H1 (cell line): ENCODE measurements at regions not wholly inside any gene's neighbourhood (a gene's known extent, or its start where the extent isn't known, plus 50 kb on each side); places are given as distances from the start of the nearest gene placed in this dataset.

Source experiments
- CTCF ChIA-PET: fragments of 300-600 bp; sonication (Branson Sonifier 250); formaldehyde crosslinking; loops from one replicate; lab custom pipeline; 2021; ENCODE audit not compliant: partially characterized antibody; lab: Charles Lee
- POLR2A ChIA-PET: fragments of 300-600 bp; sonication (Branson Sonifier 250); formaldehyde crosslinking; loops from one replicate; lab custom pipeline; 2021; ENCODE audit warnings: inconsistent platforms; ENCODE audit not compliant: partially characterized antibody; lab: Charles Lee
- DNase-seq, 2 experiments: peaks; one replicate each; pipeline versions ENCODE4 v3.0.0 to v3.0.0-alpha.2; 2010 to 2022; ENCODE audit warnings: low spot score in 2 of 2, low read depth in 1 of 2, mixed read lengths in 1 of 2
- FAIRE-seq: peaks from 2 replicates; lab custom pipeline; 2011; peaks lifted over from hg19 to GRCh38; lab: Jason Lieb, UNC
- H2AFZ ChIP-seq: 2 replicates; pipeline ENCODE4 v1.8.1; 2012; ENCODE audit warnings: low read length, inconsistent platforms
- H2AK5ac ChIP-seq: 2 replicates; pipeline ENCODE4 v1.6.1; 2013; ENCODE audit warnings: low read depth, low read length
- H2BK120ac ChIP-seq: replicated peaks from 2 replicates; pipeline ENCODE3; 2013; ENCODE audit warnings: low read depth, low read length, inconsistent platforms
- H2BK12ac ChIP-seq: 2 replicates; pipeline ENCODE4 v1.6.1; 2013; ENCODE audit warnings: low read depth, low read length
- H2BK15ac ChIP-seq: 2 replicates; pipeline ENCODE4 v1.6.1; 2013; ENCODE audit warnings: low read length
- H2BK20ac ChIP-seq: 2 replicates; pipeline ENCODE4 v1.6.1; 2013; ENCODE audit warnings: low read length
- H2BK5ac ChIP-seq: 2 replicates; pipeline ENCODE4 v1.6.1; 2013; ENCODE audit warnings: low read depth, low read length
- H3K14ac ChIP-seq: 2 replicates; pipeline ENCODE4 v1.6.1; 2013; ENCODE audit warnings: inconsistent platforms; ENCODE audit not compliant: insufficient read length
- H3K18ac ChIP-seq: 2 replicates; pipeline ENCODE4 v1.6.1; 2013; ENCODE audit warnings: low read length; ENCODE audit errors: extremely low read depth
- H3K23ac ChIP-seq: 2 replicates; pipeline ENCODE4 v1.6.1; 2013; ENCODE audit warnings: inconsistent platforms; ENCODE audit not compliant: insufficient read length
- H3K23me2 ChIP-seq: 2 replicates; pipeline ENCODE4 v1.6.1; 2013; ENCODE audit warnings: low read depth, low read length
- H3K27ac ChIP-seq: 2 replicates; pipeline ENCODE4 v1.6.1; 2011; ENCODE audit warnings: low read depth, low read length, inconsistent platforms
- H3K27me3 ChIP-seq, 4 experiments: replicated peaks in 1 of 4; 1 replicate in 1 of 4; 2 replicates in 3 of 4; pipeline versions ENCODE4 v1.6.1 to v1.8.1; 2011 to 2013; ENCODE audit warnings: low read length in 3 of 4, mild to moderate bottlenecking in 3 of 4, inconsistent platforms in 2 of 4, mixed read lengths in 2 of 4, moderate library complexity in 1 of 4; ENCODE audit not compliant: control insufficient read depth in 3 of 4, insufficient read depth in 3 of 4; ENCODE audit errors: extremely low read depth in 1 of 4
- H3K36me3 ChIP-seq, 4 experiments: 2 replicates each; pipeline versions ENCODE4 v1.6.1 to v1.8.1; 2011 to 2013; ENCODE audit warnings: mild to moderate bottlenecking in 4 of 4, low read length in 3 of 4, moderate library complexity in 2 of 4, control low read depth in 1 of 4, inconsistent platforms in 1 of 4; ENCODE audit not compliant: insufficient read depth in 4 of 4, control insufficient read depth in 2 of 4
- H3K4ac ChIP-seq: replicated peaks from 2 replicates; pipeline ENCODE3; 2013; ENCODE audit warnings: low read length, low read depth, mixed read lengths, inconsistent platforms; ENCODE audit not compliant: insufficient read length
- H3K4me1 ChIP-seq, 4 experiments: replicated peaks in 1 of 4; 1 replicate in 1 of 4; 2 replicates in 3 of 4; pipeline versions ENCODE4 v1.6.1 to v1.8.1; 2011 to 2013; ENCODE audit warnings: low read length in 3 of 4, inconsistent platforms in 2 of 4, mixed read lengths in 1 of 4; ENCODE audit not compliant: insufficient read depth in 4 of 4, control insufficient read depth in 3 of 4
- H3K4me2 ChIP-seq, 2 experiments: 2 replicates each; pipeline versions ENCODE4 v1.6.1 to v1.8.1; 2011 to 2013; ENCODE audit warnings: low read depth in 2 of 2, low read length in 2 of 2, control low read depth in 1 of 2, inconsistent platforms in 1 of 2, mild to moderate bottlenecking in 1 of 2; ENCODE audit not compliant: insufficient read depth in 1 of 2
- H3K4me3 ChIP-seq, 4 experiments: fragments of 200-600, 300-600 bp in 1 of 4; sonication (generic), shearing (Covaris generic), sonication (Bioruptor Twin) in 1 of 4; 2 replicates each; pipeline versions ENCODE4 v1.5.1 to v1.8.1; 2011 to 2016; ENCODE audit warnings: low read length in 4 of 4, low read depth in 3 of 4, control low read depth in 2 of 4, inconsistent platforms in 2 of 4, mild to moderate bottlenecking in 2 of 4, mixed read lengths in 1 of 4, moderate library complexity in 1 of 4; ENCODE audit not compliant: insufficient read depth in 2 of 4; ENCODE audit errors: extremely low read depth in 1 of 4
- H3K56ac ChIP-seq: replicated peaks from 2 replicates; pipeline ENCODE3; 2013; ENCODE audit warnings: low read depth, mild to moderate bottlenecking, mixed read lengths, low read length, inconsistent platforms; ENCODE audit not compliant: insufficient read length
- H3K79me1 ChIP-seq: 2 replicates; pipeline ENCODE4 v1.6.1; 2013; ENCODE audit warnings: low read depth, low read length, control low read depth
- H3K79me2 ChIP-seq, 2 experiments: 2 replicates each; pipeline versions ENCODE4 v1.6.1 to v1.8.1; 2012 to 2013; ENCODE audit warnings: low read length in 2 of 2, mild to moderate bottlenecking in 2 of 2, inconsistent platforms in 1 of 2; ENCODE audit not compliant: insufficient read depth in 2 of 2, control insufficient read depth in 1 of 2
- H3K9ac ChIP-seq, 4 experiments: replicated peaks in 1 of 4; 1 replicate in 1 of 4; 2 replicates in 3 of 4; pipeline versions ENCODE4 v1.6.1 to v1.8.1; 2011 to 2013; ENCODE audit warnings: low read depth in 3 of 4, low read length in 3 of 4, control low read depth in 2 of 4, mild to moderate bottlenecking in 2 of 4, moderate library complexity in 2 of 4, inconsistent platforms in 1 of 4; ENCODE audit errors: extremely low read depth in 1 of 4
- H3K9me3 ChIP-seq, 2 experiments: 2 replicates each; pipeline versions ENCODE4 v1.6.1 to v1.8.1; 2012 to 2013; ENCODE audit warnings: mild to moderate bottlenecking in 2 of 2, moderate library complexity in 2 of 2, control low read depth in 1 of 2, inconsistent platforms in 1 of 2, low read depth in 1 of 2, low read length in 1 of 2, mixed read lengths in 1 of 2; ENCODE audit not compliant: insufficient read depth in 2 of 2
- H4K20me1 ChIP-seq, 2 experiments: replicated peaks in 1 of 2; 2 replicates each; pipeline versions ENCODE3 to v1.8.1; 2011 to 2013; ENCODE audit warnings: inconsistent platforms in 2 of 2, low read length in 2 of 2, mild to moderate bottlenecking in 1 of 2; ENCODE audit not compliant: insufficient read depth in 2 of 2, control insufficient read depth in 1 of 2
- H4K5ac ChIP-seq: 2 replicates; pipeline ENCODE4 v1.6.1; 2013; ENCODE audit warnings: low read length, low read depth, mixed read lengths, inconsistent platforms; ENCODE audit not compliant: insufficient read length
- H4K8ac ChIP-seq: 2 replicates; pipeline ENCODE4 v1.8.0; 2013; ENCODE audit warnings: mild to moderate bottlenecking, moderate library complexity, low read length, inconsistent platforms; ENCODE audit not compliant: insufficient read depth; ENCODE audit errors: extremely low read depth
- H4K91ac ChIP-seq: replicated peaks from 2 replicates; pipeline ENCODE3; 2013; ENCODE audit warnings: low read length, mixed read lengths, inconsistent platforms; ENCODE audit not compliant: insufficient read length
- HDAC2 ChIP-seq, 2 experiments: fragments of 300-600 bp in 1 of 2; sonication (generic) in 1 of 2; IDR thresholded peaks; 2 replicates each; pipeline ENCODE4 v1.6.1; 2011 to 2012; ENCODE audit warnings: low read depth in 2 of 2, low read length in 2 of 2, mild to moderate bottlenecking in 2 of 2, moderate library complexity in 2 of 2, borderline replicate concordance in 1 of 2, inconsistent platforms in 1 of 2
- KDM5A ChIP-seq: fragments of 200-600 bp; IDR thresholded peaks from 2 replicates; pipeline ENCODE4 v1.7.1; 2012; ENCODE audit warnings: mild to moderate bottlenecking, low read length, inconsistent platforms, mixed read lengths
- RXRA ChIP-seq: IDR thresholded peaks from 2 replicates; pipeline ENCODE4 v1.6.1; 2011; ENCODE audit warnings: low read depth, mild to moderate bottlenecking, low read length, moderate library complexity; ENCODE audit not compliant: insufficient read depth
- TF ChIP-seq, protein P1 (sequence below): IDR thresholded peaks from 2 replicates; pipeline ENCODE4 v1.6.1; 2012; ENCODE audit warnings: inconsistent platforms
- TF ChIP-seq, protein P2 (sequence below): IDR thresholded peaks from 2 replicates; pipeline ENCODE4 v1.6.1; 2011; ENCODE audit warnings: low read length, improper control_type of control experiment

- CTCF ChIA-PET, result no interaction called here
- Histone ChIP-seq H4K91ac (no peak overlapping the region), H3K23me2 (no peaks in the 10 kb centered on the region), H3K79me2 (no peaks in the 10 kb centered on the region), H4K20me1 (no peaks in the 10 kb centered on the region), H2AK5ac (no peak overlapping the region), H3K79me1 (no peaks in the 10 kb centered on the region), H2AFZ (no peak overlapping the region), H4K8ac (no peak overlapping the region), H2BK5ac (no peak overlapping the region), H3K36me3 (no peaks in the 10 kb centered on the region), H3K27me3 (peaks cover 0 to 1% (median 0%) of the 10 kb centered on the region in 4 experiments; a peak in 1 of 7 replicates), H2BK20ac (no peak overlapping the region), H3K9ac (no peak overlapping the region), H3K4me3 (no peak overlapping the region), H3K4ac (no peak overlapping the region), H3K56ac (no peak overlapping the region), H3K27ac (no peak overlapping the region)
- no peak for DNase-seq
- no peak for FAIRE-seq
- TF ChIP-seq, protein P1, sequence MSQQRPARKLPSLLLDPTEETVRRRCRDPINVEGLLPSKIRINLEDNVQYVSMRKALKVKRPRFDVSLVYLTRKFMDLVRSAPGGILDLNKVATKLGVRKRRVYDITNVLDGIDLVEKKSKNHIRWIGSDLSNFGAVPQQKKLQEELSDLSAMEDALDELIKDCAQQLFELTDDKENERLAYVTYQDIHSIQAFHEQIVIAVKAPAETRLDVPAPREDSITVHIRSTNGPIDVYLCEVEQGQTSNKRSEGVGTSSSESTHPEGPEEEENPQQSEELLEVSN, result no peak
- TF ChIP-seq, protein P2, sequence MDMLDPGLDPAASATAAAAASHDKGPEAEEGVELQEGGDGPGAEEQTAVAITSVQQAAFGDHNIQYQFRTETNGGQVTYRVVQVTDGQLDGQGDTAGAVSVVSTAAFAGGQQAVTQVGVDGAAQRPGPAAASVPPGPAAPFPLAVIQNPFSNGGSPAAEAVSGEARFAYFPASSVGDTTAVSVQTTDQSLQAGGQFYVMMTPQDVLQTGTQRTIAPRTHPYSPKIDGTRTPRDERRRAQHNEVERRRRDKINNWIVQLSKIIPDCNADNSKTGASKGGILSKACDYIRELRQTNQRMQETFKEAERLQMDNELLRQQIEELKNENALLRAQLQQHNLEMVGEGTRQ, result no peak
- no peak for TF ChIP-seq RXRA
- TF ChIP-seq KDM5A, result no peak
- no peak for TF ChIP-seq HDAC2 (IDR thresholded peaks at IDR 0.05; ENCODE audit: borderline replicate concordance in 1 of 2, low read depth in 2 of 2, low read length in 2 of 2)
- TF ChIP-seq, all 59 proteins: peak for 0
- H3K4me1 ChIP-seq, result no peaks in the 10 kb centered on the region
- H3K23ac ChIP-seq, result no peak overlapping the region
- no peaks in the 10 kb centered on the region for H3K9me3 ChIP-seq
- POLR2A ChIA-PET, result no interaction called here
- no peak overlapping the region for H2BK120ac ChIP-seq
- H3K18ac ChIP-seq, result no peak overlapping the region
- no peak overlapping the region for H2BK12ac ChIP-seq
- H4K5ac ChIP-seq, result no peak overlapping the region
- no peak overlapping the region for H2BK15ac ChIP-seq
- no peak overlapping the region for H3K14ac ChIP-seq
- H3K4me2 ChIP-seq, result no peak overlapping the region
Measured at GRCh38 chr13:38141792-38142191, 207.9 kb upstream of the UFM1 start.
